ENCODE measurements at regions not wholly inside any gene's neighbourhood (a gene's known extent, or its start where the extent isn't known, plus 50 kb on each side); places are given as distances from the start of the nearest gene placed in this dataset.

- H3K9me3 ChIP-seq (ENCODE audit: control insufficient read depth, low read length), result no peaks in the 10 kb centered on the region
- H3K27ac ChIP-seq (ENCODE audit: low read depth, low read length), result no peak overlapping the region
- Mint-ChIP-seq H3K9me3 (peaks cover 3% of the 10 kb centered on the region), H3K36me3 (ENCODE audit: low read depth) (no peaks in the 10 kb centered on the region), H3K4me3 (no peak overlapping the region), H3K27me3 (ENCODE audit: insufficient read depth) (no peaks in the 10 kb centered on the region), H3K27ac (no peak overlapping the region), H3K4me1 (peaks cover 6% of the 10 kb centered on the region)
- no peaks in the 10 kb centered on the region for H3K4me1 ChIP-seq (ENCODE audit: control insufficient read depth, insufficient read depth, low read length)
- no peaks in the 10 kb centered on the region for H3K36me3 ChIP-seq (ENCODE audit: control insufficient read depth, insufficient read depth, low read length)
- no peak overlapping the region for H3K9ac ChIP-seq (ENCODE audit: extremely low read depth, low read length, poor library complexity, severe bottlenecking)
- TF ChIP-seq CTCF (conservative IDR thresholded peaks at IDR 0.05), result no peak
- DNase-seq, result no peak
- no peaks in the 10 kb centered on the region for H3K27me3 ChIP-seq (ENCODE audit: control insufficient read depth, insufficient read depth, low read length, poor library complexity, severe bottlenecking)
- H3K4me3 ChIP-seq (ENCODE audit: low read length), result no peak overlapping the region
- 84% methylated on average over 3 of the region's 3 CpGs; no CpG with 5 or more reads in 1 of the 2 experiments for WGBS, 2 experiments (ENCODE audit: insufficient coverage in 1 of 2, insufficient read length in 1 of 2)
These were observed 270.6 kb downstream of the DCAF12L2 start for GRCh38 chrX:125895518-125895917.

- Histone ChIP-seq H3K9ac (ENCODE audit: extremely low read depth, low read length, poor library complexity, severe bottlenecking) (no peak overlapping the region), H3K27me3 (ENCODE audit: control insufficient read depth, insufficient read depth, low read length, poor library complexity, severe bottlenecking) (no peaks in the 10 kb centered on the region), H3K36me3 (ENCODE audit: control insufficient read depth, insufficient read depth, low read length) (no peaks in the 10 kb centered on the region), H3K9me3 (ENCODE audit: control insufficient read depth, low read length) (no peaks in the 10 kb centered on the region), H3K4me3 (ENCODE audit: low read length) (no peak overlapping the region), H3K27ac (ENCODE audit: low read depth, low read length) (no peak overlapping the region), H3K4me1 (ENCODE audit: control insufficient read depth, insufficient read depth, low read length) (no peaks in the 10 kb centered on the region)
- TF ChIP-seq CTCF (conservative IDR thresholded peaks at IDR 0.05), result no peak
- peaks cover 20% of the 10 kb centered on the region for H3K9me3 Mint-ChIP-seq
- H3K27ac Mint-ChIP-seq, result no peak overlapping the region
- no peak for DNase-seq
- WGBS, 2 experiments (ENCODE audit: insufficient coverage in 1 of 2, insufficient read length in 1 of 2), result no CpG with 5 or more reads among the region's 4 CpGs
- no peak overlapping the region for H3K4me3 Mint-ChIP-seq
- H3K4me1 Mint-ChIP-seq, result no peaks in the 10 kb centered on the region
- H3K36me3 Mint-ChIP-seq (ENCODE audit: low read depth), result no peaks in the 10 kb centered on the region
- H3K27me3 Mint-ChIP-seq (ENCODE audit: insufficient read depth), result peaks cover 2% of the 10 kb centered on the region
These were observed 239.8 kb downstream of the DCAF12L2 start for GRCh38 chrX:125926295-125926694.

- TF ChIP-seq CTCF (conservative IDR thresholded peaks at IDR 0.05), result no peak
- Histone ChIP-seq H3K9ac (ENCODE audit: extremely low read depth, low read length, poor library complexity, severe bottlenecking) (no peak overlapping the region), H3K36me3 (ENCODE audit: control insufficient read depth, insufficient read depth, low read length) (no peaks in the 10 kb centered on the region), H3K4me1 (ENCODE audit: control insufficient read depth, insufficient read depth, low read length) (no peaks in the 10 kb centered on the region), H3K27me3 (ENCODE audit: control insufficient read depth, insufficient read depth, low read length, poor library complexity, severe bottlenecking) (no peaks in the 10 kb centered on the region), H3K9me3 (ENCODE audit: control insufficient read depth, low read length) (peaks cover 8% of the 10 kb centered on the region), H3K27ac (ENCODE audit: low read depth, low read length) (no peak overlapping the region), H3K4me3 (ENCODE audit: low read length) (no peak overlapping the region)
- no peaks in the 10 kb centered on the region for H3K27me3 Mint-ChIP-seq (ENCODE audit: insufficient read depth)
- peaks cover 23% of the 10 kb centered on the region for H3K9me3 Mint-ChIP-seq
- no peaks in the 10 kb centered on the region for H3K36me3 Mint-ChIP-seq (ENCODE audit: low read depth)
- H3K4me3 Mint-ChIP-seq, result no peak overlapping the region
- DNase-seq, result no peak
- H3K27ac Mint-ChIP-seq, result no peak overlapping the region
- H3K4me1 Mint-ChIP-seq, result no peaks in the 10 kb centered on the region
- WGBS, 2 experiments (ENCODE audit: insufficient coverage in 1 of 2, insufficient read length in 1 of 2), result 72% methylated on average over 1 of the region's 1 CpG; no CpG with 5 or more reads in 1 of the 2 experiments
These were observed 225.1 kb downstream of the DCAF12L2 start for GRCh38 chrX:125940985-125941384.

Measured in endodermal cell (in vitro differentiated cells).